Fibroblast of villous mesenchyme (primary cell): ENCODE measurements at regions not wholly inside any gene's neighbourhood (a gene's known extent, or its start where the extent isn't known, plus 50 kb on each side); places are given as distances from the start of the nearest gene placed in this dataset.
"Not testable (repeated sequence)": the region's sequence is repeated elsewhere in the genome, so short reads cannot be mapped to it uniquely, and the experiment has no call there.

Source experiments
- DNase-seq: peaks from one replicate; pipeline ENCODE4 v3.0.0-alpha.2; 2010; ENCODE audit warnings: low read depth
- H3K4me3 ChIP-seq: 2 replicates; pipeline ENCODE4 v1.5.1; 2011; ENCODE audit warnings: low read depth, mild to moderate bottlenecking, low read length
- TF ChIP-seq, protein P1 (sequence below): IDR thresholded peaks from 2 replicates; pipeline ENCODE4 v1.5.1; 2012; ENCODE audit warnings: low read depth, mild to moderate bottlenecking, low read length; ENCODE audit not compliant: insufficient read depth

DNA sequence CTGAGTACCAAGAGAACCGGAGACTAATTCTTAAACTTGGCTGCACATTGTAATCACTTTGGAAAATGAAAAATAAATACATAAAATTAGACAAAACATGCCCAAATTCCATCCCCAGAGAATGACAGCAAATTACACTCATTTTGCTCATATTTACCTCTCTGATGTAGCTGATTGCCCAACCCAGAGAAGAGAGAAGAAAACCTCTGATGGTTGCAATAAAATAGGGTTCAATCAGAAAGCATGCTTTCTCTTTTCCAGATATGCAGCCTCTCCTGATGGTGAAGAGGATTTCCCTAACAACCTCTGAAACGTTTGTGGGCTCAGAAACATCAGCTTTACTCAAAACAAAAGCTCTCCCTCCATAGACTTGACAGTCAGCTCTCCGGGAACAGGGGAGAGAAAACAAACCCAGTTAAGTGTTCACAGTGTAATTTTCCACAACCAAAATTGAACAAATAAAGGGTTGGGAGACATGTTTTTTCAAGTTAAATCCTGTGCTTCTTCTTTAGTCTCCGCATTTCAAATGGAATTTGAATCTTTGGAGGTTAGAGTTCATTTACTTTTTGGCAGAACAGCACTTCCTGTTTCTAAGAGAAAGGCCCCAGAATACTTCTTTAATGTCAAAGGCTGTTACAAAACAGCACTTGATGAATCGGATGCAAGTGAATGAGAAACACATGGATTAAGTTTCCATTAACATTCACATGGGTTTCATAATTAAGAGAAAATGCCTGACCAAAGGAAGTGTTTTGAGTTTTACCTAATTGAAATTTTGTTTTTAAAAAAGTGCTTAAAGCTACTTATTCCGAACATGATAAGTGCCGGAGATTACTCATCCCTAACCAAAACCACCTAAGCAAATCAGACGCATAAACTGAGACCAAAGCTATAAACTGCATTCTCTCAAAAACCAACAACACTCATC, 570.1 kb upstream of the SYT4 start:
- peak; percentile 78 for DNase-seq
- no peak overlapping the region for H3K4me3 ChIP-seq
- TF ChIP-seq, protein P1, sequence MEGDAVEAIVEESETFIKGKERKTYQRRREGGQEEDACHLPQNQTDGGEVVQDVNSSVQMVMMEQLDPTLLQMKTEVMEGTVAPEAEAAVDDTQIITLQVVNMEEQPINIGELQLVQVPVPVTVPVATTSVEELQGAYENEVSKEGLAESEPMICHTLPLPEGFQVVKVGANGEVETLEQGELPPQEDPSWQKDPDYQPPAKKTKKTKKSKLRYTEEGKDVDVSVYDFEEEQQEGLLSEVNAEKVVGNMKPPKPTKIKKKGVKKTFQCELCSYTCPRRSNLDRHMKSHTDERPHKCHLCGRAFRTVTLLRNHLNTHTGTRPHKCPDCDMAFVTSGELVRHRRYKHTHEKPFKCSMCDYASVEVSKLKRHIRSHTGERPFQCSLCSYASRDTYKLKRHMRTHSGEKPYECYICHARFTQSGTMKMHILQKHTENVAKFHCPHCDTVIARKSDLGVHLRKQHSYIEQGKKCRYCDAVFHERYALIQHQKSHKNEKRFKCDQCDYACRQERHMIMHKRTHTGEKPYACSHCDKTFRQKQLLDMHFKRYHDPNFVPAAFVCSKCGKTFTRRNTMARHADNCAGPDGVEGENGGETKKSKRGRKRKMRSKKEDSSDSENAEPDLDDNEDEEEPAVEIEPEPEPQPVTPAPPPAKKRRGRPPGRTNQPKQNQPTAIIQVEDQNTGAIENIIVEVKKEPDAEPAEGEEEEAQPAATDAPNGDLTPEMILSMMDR: no peak

DNA sequence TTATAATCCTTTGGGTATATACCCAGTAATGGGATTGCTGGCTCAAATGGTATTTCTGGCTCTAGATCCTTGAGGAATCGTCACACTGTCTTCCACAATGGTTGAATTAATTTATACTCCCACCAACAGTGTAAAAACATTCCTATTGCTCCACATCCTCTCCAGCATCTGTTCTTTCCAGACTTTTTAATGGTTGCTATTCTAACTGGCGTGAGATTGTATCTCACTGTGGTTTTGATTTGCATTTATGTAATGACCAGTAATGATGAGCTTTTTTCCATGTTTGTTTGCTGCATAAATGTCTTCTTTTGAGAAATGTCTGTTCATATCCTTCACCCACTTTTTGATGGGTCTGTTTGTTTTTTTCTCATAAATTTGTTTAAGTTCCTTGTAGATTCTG, 572.5 kb upstream of the SYT4 start:
- peak; percentile 42 for DNase-seq
- H3K4me3 ChIP-seq: not testable (repeated sequence)

DNA sequence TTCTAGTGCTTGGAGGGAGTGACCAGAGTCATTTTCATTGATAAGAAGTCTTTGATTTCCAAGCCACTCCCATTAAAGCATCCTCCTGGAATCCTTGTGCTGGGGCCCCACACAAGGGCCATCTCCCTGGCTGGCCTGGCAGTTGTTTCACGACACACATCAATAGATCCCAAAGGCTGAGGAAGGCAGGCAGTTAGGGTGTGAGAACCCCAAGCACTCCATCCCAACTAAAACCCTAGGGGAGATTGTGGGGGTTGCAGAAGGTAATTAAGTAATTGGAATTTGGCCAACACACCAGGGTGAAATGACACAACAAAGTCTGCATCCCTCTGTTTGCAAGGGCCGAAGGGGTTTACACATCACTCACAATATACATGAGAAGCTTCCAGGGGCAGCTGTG, 578.1 kb upstream of the SYT4 start:
- TF ChIP-seq, protein P1: no peak
- DNase-seq: no peak
- H3K4me3 ChIP-seq: no peak overlapping the region

DNA sequence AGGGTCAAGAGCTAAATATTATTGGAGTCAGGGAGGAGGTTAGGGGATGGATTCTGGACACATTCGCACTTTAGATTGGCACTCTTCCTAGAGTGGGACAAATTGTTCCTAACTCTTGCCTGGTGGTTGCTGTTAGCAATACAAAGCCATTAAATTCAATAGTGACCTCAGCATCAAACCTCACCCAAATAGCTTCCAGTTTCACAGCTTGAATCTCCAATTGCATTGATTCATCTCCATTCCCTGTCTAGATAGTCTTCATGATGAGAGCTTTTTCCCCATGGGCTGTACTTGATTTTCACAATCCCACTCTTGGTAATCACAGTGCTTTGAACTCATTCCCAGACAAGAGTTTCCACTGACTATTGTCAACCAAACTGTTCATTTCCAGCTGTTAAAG, 585.9 kb upstream of the SYT4 start:
- TF ChIP-seq, protein P1: no peak
- H3K4me3 ChIP-seq: no peak overlapping the region
- DNase-seq: peak; percentile 39

DNA sequence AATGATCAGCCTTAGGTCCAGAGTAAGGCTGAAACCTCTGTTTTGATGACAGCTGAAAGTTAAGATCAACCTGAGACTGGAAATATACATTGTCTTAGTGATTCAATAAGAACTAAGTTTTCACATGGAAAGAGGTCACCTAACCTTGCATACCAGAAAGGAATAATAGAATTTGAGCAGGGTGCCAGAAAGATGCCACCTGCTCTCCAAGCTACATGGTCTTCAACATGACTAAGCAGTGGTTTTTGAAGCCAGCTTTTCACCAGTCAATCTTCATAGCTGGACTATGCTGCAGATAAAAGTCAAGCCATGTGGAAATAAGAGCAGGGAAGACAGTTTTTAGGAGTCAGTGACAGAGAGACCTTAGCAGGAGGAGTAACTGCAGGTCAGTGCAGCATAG, 589.4 kb upstream of the SYT4 start:
- TF ChIP-seq, protein P1: no peak
- DNase-seq: no peak
- H3K4me3 ChIP-seq: no peak overlapping the region

DNA sequence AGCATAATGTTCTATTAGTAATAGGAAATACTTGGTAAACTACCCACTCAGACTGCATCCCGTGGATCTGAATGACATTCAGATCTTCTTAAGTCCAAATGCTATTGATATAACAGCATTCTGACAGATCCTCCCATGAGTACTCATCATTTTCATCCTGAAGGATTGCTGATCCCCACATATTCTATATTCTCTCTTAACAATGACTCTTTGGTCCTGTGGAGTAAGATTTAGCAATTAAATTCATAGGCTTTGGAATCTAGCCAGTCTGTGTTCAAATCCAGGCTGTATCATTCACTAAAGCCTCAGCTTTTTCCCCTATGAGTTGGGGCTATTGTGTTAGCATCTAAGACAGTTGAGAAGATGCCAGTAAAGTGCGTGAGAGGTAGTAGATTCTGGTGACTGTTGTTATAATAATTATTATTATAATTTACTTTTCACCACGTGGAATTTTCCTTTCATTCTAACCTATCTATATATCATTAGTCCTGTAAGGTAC, 591.3 kb upstream of the SYT4 start:
- DNase-seq: no peak
- no peak overlapping the region for H3K4me3 ChIP-seq
- TF ChIP-seq, protein P1: no peak

DNA sequence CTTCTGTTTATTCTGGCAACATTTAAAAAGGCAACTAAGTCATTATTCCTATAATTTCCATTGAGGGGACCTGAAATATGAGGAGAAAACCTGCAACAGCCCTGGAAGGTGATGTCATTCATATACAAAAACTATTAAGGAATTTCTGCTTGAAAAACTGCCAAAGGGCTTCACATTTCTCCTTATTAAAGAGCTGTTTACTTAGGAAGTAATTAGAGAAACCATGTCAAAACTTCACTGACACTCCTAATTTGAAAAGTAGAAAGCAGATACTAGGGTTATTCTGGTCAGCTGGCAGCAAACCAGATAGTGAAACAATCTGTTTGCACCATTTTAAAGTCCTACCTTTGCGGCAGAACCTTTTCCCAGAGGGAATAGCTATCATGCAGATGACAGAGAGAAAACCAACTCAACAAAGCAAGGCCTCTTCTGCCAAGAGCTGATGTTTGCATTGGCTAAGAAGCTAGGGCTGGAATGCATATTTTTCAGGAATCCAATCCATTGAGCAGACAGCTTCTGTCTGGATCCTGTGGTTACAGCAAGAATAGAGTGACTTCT, 592.2 kb upstream of the SYT4 start:
- peak; percentile 18 for DNase-seq
- TF ChIP-seq, protein P1: no peak
- no peak overlapping the region for H3K4me3 ChIP-seq
